AG04449 (cell line): ENCODE measurements at regions not wholly inside any gene's neighbourhood (a gene's known extent, or its start where the extent isn't known, plus 50 kb on each side); places are given as distances from the start of the nearest gene placed in this dataset.
"Not testable (repeated sequence)": the region's sequence is repeated elsewhere in the genome, so short reads cannot be mapped to it uniquely, and the experiment has no call there.

Experiments used
- CTCF ChIA-PET: fragments of 350-600 bp; formaldehyde crosslinking; extraction: SDS; loops from one replicate; lab custom pipeline; 2021; ENCODE audit warnings: antibody characterized with exemption; lab: Yijun Ruan, JAX
- POLR2A ChIA-PET: fragments of 400-600, 350-600 bp; formaldehyde crosslinking; extraction: SDS; loops from one replicate; lab custom pipeline; 2020; ENCODE audit warnings: antibody characterized with exemption, inconsistent platforms; lab: Yijun Ruan, JAX
- DNase-seq: peaks from one replicate; pipeline ENCODE4 v3.0.0-alpha.2; 2010; ENCODE audit warnings: low read depth, low spot score
- H3K4me3 ChIP-seq: 2 replicates; pipeline ENCODE4 v1.5.1; 2011; ENCODE audit warnings: low read depth, mild to moderate bottlenecking, control low read depth, low read length
- CTCF ChIP-seq: IDR thresholded peaks from one replicate; pipeline ENCODE4 v1.5.1; 2011; ENCODE audit warnings: mild to moderate bottlenecking, moderate library complexity, low read length, control low read depth, inconsistent platforms; ENCODE audit not compliant: insufficient read depth; ENCODE audit errors: missing control alignments

GRCh38 chr3:95826419-95826818, 988.0 kb upstream of the EPHA6 start:
- CTCF ChIA-PET = no interaction called here
- TF ChIP-seq CTCF = no peak

GRCh38 chr3:95832146-95832545, 982.2 kb upstream of the EPHA6 start:
- no peak for DNase-seq
- TF ChIP-seq CTCF = no peak
- H3K4me3 ChIP-seq = no peak overlapping the region
- ChIA-PET CTCF (no interaction called here), POLR2A (no interaction called here)

More at GRCh38 chr3:95826419-95826818, 988.0 kb upstream of the EPHA6 start:
- POLR2A ChIA-PET = no interaction called here
- no peak for DNase-seq
- no peak overlapping the region for H3K4me3 ChIP-seq

GRCh38 chr3:95860628-95861027, 953.8 kb upstream of the EPHA6 start:
- DNase-seq, CTCF ChIA-PET, H3K4me3 ChIP-seq, POLR2A ChIA-PET: not testable (repeated sequence)

- ChIA-PET CTCF (no interaction called here), POLR2A (no interaction called here)
- TF ChIP-seq CTCF = no peak
- no peak overlapping the region for H3K4me3 ChIP-seq
- no peak for DNase-seq
These were observed 930.6 kb upstream of the EPHA6 start for GRCh38 chr3:95883801-95884200.

- no peak for DNase-seq
- ChIA-PET CTCF (no interaction called here), POLR2A (no interaction called here)
- H3K4me3 ChIP-seq = no peak overlapping the region
- TF ChIP-seq CTCF = no peak
These were observed 927.8 kb upstream of the EPHA6 start for GRCh38 chr3:95886616-95887015.

GRCh38 chr3:95887114-95887513, 927.3 kb upstream of the EPHA6 start:
- no peak for TF ChIP-seq CTCF

GRCh38 chr3:95894820-95895219, 919.6 kb upstream of the EPHA6 start:
- no peak overlapping the region for H3K4me3 ChIP-seq
- POLR2A ChIA-PET = no interaction called here
- CTCF ChIA-PET = no interaction called here
- no peak for TF ChIP-seq CTCF
- DNase-seq = no peak

More at GRCh38 chr3:95887114-95887513, 927.3 kb upstream of the EPHA6 start:
- CTCF ChIA-PET = no interaction called here
- no peak for DNase-seq
- no peak overlapping the region for H3K4me3 ChIP-seq
- POLR2A ChIA-PET = no interaction called here
